ENCODE measurements at regions not wholly inside any gene's neighbourhood (a gene's known extent, or its start where the extent isn't known, plus 50 kb on each side); places are given as distances from the start of the nearest gene placed in this dataset.

GRCh38 chr6:23335894-23336293 is 766.5 kb downstream of the HDGFL1 start:
- TF ChIP-seq CTCF (conservative IDR thresholded peaks at IDR 0.05) = no peak
- no peak for TF ChIP-seq ZFX (IDR thresholded peaks at IDR 0.05)
